Stimulated activated CD4-positive, alpha-beta T cell treated with anti-CD3 and anti-CD28 coated beads, TNF-alpha, amount 100 ng/mL, for 4 hours (primary cell): ENCODE measurements at regions not wholly inside any gene's neighbourhood (a gene's known extent, or its start where the extent isn't known, plus 50 kb on each side); places are given as distances from the start of the nearest gene placed in this dataset.
"Not testable (repeated sequence)": the region's sequence is repeated elsewhere in the genome, so short reads cannot be mapped to it uniquely, and the experiment has no call there.

Experiments
- DNase-seq, 3 experiments: peaks; one replicate each; pipeline ENCODE4 v3.0.0-alpha.2; 2020; ENCODE audit warnings: low read depth in 3 of 3

DNA sequence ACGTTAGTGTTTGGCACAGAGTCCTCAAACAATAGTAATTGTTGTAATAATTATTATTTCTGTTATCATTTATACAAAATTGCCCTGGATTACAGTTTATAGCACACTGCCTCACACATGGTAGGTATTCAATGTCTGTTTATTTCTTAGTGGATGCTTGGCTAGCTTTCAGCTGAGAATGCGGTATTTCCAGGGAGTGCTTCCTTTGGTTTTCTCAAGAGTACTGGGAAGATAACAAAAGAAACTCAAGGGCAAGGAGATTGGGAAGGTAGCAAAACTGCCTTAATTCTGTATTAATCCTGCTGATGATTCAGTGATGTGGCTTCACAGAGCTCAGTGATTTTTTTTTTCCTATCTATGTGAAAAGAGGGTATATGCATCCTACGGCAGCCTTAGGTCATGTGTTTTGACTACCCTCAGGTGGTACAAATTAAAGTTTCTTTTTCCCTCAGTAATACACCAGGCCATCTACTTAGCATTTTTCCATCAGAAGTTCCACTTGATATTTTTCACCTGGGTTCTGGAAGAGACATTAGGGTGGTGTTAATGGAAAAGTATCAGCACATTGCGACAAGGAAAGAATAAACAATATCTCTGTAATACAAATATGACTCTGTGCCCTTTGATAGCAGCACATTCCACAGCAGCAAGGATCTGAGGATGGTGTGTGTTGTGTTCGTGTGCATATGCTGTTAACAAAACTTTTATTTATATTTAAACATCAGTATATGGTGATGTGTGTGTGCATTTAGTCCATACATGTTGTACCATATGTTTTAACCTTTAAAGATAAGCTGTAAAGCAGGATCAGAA is 124.3 kb upstream of the RASGEF1B start:
- no peak for DNase-seq

DNA sequence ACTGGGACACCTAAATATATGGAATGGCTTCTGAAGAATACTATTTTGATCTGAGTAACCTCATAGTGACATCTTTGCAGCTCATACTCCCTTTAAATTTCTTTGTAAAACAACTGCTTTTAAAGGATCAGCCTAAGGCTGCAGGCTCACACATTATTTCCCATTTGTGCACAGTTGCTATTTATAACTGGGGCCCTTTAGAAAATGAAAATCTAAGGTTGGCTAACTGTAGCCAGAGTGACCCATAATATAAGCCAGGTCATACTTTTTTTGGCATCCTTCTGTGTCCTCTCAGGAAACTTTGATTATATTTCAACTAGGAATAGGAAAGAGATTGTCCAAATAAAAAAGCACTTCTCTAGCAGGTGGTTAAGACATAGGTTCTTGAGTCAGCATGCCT is 123.6 kb upstream of the RASGEF1B start:
- DNase-seq, result no peak

DNA sequence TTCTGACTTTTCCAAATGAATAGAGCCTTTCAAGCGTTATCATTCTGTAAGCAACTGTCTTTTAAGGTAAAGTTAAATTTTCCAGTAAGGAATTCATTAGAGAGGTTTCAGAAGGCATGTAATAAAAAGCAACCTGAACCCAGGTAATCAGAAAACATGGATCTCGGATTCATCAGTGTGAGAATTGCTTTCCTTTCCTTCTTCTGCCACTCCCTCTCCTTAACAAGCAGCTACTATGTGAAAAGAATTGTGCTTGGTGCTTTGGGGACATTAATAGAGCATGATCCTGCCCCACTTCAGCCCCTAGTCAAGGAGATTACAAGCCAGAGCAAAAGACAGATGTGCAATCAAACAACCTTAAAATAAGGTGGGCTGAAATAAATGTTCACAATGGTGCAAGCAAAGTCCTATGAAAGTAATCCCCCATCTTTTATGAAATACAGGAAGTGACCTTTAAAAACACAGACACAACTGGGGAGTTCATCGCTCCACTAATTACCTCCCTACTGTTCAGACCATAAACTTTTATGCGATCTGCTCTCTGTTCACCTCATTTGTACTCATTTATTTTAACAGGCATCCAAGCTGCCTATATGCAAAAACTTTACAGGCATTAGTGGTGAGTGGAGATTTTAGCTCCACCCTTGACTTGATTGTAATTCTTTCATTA is 122.9 kb upstream of the RASGEF1B start:
- DNase-seq, result no peak

DNA sequence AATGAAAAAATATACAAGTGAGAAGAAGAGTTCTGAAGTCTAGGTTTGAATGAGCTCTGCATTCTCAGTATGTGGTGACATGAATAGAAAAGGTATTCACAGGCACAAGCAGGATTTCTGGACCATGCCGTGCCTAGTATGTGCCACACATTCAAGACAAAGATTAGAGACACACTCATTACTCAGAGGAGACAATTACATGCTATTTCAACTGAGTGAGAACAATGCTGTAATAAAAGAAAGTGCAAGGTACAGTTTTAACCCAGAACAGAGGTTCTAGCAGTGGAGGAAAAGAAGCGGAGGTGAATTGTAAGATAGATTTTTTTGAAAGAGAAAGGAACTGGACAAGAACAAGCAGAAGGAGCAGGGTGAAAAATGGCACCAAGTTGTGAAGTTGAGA is 121.0 kb upstream of the RASGEF1B start:
- no peak for DNase-seq

DNA sequence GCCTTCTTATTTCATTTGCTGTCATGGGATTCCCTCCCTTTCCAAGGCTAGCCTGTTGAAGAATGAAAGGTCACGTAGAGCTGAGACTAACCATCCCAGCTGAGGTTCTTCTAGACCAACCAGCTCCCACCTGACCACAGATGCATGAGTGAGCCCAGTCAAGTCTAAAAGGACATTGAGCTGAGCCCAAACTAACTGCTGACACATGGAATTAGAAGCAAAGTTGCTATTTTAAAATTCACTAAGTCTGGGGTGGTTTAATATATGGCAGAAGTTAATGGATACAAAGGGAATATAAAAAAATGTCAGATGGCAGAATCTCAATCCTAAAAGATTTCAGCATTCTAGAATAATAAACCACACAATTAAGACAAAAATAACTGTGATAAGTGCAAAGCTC is 118.9 kb upstream of the RASGEF1B start:
- no peak for DNase-seq

DNA sequence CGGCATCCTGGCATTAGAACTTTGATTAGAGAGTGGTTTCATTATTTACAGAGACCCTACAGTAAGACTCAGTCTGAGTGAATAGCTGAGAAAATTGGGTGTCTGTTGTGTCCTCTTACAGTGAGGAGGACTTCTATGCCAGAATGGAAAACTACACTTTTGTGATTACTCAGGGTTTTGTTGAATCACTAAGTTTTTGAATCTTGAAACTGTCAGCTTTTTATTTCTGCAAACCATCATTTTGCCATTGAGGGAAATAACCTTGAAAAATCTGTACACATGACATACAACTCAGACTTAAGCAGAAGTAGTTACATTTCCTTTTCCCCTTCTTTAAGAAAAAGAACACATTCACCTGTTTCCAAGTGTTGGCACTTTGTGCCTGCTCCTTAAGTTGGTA is 117.6 kb upstream of the RASGEF1B start:
- no peak for DNase-seq

DNA sequence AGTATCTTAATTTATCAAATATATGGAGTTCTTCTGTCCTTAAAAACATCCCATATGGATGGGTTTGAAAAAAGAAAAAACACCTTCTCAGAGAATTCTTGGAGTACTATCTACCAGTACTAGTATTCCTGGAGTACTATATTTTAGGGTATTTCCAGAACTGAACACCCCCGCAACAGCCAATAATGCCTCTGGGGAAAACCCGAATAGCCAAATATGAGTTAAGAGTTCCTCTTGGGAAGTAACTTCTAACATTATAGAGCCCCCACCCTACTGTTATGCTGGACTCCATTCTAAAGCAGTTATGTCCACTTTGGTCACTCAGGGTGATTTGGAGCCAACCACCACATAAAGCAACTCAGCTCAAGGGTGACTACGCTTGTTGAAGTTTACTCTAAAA is 115.0 kb upstream of the RASGEF1B start:
- no peak for DNase-seq

DNA sequence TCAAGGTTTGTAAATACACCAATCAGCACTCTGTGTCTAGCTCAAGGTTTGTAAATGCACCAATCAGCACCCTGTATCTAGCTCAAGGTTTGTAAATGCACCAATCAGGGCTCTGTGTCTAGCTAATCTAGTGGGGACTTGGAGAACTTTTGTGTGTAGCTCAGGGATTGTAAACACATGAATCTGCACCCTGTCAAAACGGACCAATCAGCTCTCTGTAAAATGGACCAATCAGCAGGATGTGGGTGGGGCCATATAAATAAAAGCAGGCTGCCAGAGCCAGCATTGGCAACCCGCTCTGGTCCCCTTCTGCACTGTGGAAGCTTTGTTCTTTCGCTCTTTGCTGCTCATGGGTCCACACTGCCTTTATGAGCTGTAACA is 109.3 kb upstream of the RASGEF1B start:
- not testable (repeated sequence) for DNase-seq

DNA sequence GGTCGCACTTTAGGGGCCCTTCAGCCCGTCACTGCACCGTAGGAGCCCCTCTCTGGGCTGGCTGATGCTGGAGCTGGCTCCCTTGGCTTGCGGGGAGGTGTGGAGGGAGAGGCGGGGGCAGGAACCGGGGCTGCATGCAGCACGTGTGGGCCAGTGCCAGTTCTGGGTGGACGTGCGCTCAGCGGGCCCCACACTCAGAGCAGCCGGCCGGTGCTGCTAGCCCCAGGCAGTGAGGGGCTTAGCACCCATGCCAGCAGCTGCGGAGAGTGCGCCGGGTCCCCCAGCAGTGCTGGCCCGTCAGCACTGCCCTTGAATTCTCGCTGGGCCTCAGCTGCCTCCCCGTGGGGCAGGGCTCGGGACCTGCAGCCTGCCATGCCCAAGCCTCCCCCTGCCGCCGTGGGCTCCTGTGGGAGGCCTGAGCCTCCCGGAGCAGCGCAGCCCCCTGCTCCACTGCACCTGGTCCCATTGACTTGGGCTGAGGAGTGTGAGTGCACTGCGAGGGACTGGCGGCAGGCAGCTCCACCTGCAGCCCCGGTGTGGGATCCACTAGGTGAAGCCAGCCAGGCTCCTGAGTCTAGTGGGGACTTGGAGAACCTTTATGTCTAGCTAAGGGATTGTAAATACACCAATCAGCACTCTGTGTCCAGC is 108.8 kb upstream of the RASGEF1B start:
- no peak for DNase-seq

DNA sequence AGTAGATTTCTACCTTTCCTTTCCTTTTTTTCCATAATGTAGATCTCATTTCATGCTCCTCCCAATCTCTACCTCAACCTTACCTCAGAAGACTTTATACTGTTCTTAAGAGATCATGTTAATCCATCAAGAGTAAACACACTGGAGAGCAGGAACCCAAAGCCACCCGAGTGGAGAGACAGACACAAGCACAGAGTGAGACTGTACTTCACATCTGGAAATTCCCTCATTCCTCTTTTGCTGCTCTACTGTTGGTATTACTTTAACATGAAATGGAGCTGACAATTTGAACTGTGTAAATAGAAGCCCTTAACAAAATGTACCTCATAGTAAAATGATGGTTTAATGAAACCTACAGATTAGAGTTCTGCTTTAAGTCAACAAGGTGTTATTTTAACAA is 105.7 kb upstream of the RASGEF1B start:
- no peak for DNase-seq

DNA sequence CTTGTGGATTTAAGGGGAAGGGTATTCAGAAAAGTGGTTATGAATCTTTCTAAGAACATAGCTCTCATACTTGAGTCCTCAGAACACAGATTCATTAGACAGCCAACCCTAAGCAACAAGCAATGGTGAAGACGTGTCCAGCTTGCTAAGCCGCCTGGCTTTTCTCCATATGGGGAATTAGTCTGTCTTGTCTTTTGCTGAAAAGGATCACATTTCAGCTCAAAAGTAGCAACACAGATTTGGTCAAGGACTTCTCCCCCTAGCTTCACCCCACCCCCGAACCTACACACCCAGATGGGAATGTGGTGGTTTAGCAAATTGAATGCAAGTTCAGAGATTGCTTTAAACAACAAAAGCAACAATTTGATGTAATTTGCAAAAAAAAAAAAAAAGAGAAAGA is 103.3 kb upstream of the RASGEF1B start:
- DNase-seq, result no peak

DNA sequence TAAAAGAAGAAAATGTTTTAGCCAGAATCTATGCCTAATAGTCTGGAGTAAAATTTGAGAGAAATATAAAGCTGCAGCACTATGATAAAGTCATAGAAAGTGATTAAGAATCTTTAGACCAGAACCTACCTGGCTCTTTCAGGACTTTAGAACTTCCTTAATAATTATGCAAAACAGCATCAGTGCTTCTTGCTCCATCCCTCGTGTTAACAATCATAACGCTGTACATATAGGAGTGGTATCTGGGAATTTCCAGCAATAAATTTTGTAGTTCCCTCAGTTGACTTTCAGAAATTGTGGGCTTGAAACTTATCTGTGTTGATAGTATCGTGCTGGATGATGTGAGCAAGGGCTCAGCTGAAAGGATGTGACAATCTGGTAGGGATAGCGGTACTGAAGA is 102.1 kb upstream of the RASGEF1B start:
- no peak for DNase-seq

DNA sequence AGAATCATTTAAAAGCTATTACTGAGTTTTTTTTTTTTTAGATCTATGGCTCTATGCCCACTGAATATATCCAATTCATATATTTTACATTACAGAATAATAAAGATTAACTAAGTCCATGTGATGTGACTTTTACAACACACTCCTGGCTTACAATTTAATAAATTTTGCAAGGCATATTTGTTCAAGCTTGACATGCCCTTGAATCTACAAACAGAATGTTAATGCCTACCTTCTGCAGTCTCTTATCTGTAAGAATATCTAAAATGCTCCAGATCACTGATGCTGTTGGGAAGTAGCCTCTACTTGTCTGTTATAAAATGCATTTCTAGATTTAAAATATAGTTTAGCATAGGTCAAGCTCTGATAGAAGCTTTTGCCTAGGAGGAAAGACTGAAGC is 100.7 kb upstream of the RASGEF1B start:
- no peak for DNase-seq

DNA sequence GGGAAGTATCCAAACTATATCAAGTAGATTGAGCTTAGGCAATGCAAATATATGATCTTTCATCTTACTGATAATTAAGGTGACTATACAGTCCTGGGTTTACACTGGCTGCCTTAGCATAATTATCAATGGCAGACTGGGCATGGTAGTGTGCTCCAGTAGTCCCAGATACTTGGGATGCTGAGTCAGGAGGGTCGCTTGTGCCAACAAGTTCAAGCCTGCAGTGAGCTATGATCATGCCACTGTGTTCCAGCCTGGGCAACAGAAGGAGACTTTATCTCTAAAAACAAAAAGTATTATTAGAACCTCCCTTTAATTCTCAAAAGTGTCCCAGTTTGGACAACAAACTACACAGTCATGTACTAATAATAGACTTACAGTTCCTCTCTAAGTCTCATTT is 99.4 kb upstream of the RASGEF1B start:
- no peak for DNase-seq

DNA sequence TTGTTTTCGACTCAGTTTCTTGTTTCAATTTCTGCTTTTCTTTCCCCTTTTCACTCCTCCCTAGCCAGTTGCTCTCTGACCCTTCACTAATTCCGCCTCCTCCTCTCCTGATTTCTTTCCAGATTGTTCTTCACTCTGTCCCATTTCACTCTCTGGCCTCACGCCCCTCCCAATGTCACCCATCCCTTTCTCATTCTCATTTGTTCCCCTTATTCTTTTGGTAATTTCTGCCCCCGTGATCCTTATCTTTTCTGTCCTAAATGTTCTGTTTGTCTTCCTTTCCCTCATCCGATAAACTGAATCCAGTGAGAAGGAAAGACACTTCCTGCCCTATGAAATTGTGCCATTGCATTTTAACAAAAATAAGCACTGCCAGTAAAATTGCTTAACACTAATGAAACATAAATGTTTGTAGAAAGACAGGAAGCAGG is 94.5 kb upstream of the RASGEF1B start:
- DNase-seq, result no peak

DNA sequence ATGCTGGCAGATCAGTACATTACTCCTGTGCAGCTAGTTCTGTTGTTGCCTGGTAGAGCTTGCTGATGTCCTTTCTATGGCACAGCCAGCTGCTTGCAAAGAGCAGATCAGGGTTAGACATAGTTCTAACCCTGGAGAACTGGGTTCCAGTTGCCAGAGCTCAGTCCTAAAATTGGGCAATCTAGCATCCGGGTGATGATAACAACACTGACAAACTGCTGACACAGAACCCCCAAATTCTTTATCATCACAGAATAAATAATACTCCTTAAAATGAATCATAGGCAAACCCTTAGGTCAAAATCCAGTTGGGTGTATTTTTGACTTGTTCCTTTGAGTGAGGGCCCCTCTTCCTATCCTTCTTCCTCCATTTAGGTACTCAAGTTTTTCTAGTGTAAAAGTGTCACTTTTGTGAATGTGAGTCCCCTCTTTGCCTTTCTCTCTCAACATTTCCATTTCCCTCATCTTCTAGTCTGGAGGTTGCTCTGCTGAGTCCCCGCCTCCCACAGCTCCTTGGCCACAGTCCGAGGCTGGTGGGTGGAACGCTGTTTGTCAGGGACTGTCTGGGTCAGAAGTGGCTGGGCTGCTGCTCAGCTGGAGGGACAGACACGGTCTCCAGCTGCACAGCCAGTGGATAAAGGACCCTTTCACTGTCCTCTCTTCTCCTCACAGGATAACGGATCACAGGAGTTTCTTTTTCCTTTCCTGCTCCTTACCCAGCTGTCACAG is 93.6 kb upstream of the RASGEF1B start:
- DNase-seq, result no peak

DNA sequence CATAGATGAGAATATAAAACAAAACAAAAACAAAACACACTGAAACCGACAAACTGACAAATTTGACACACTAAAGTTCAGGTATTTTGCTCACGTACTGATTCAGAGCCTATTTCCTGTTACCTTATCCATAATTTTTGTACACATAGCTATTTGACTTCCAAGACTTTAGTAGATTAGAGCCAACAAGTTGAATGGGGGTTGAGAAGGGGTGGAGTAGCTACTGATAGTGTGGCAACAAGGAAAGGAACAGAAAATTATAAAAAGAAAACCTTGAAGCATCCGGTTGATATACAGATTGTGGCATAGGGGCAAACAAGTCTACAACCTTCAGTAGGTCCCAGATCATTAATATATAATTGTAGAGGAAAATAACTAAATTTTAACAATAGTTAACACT is 92.3 kb upstream of the RASGEF1B start:
- DNase-seq, result no peak

DNA sequence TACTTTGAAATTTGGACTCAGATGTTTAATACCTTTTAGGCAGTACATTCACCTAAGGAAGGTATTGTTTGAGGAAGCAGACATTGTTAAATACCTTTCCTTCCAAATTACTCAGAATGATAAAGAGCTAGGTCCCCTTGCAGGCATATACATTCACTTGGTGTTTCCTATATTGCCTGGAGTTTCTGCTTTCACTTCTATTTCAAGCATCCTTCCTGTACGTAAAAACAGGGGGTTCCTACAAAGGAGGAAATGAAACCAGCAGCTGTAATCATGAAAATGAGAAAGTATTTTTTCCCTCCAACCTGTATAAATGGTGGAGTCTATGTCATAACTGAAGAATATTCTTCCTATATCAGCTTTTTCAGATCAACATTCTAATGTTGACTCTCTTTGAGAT is 90.4 kb upstream of the RASGEF1B start:
- DNase-seq, result no peak

DNA sequence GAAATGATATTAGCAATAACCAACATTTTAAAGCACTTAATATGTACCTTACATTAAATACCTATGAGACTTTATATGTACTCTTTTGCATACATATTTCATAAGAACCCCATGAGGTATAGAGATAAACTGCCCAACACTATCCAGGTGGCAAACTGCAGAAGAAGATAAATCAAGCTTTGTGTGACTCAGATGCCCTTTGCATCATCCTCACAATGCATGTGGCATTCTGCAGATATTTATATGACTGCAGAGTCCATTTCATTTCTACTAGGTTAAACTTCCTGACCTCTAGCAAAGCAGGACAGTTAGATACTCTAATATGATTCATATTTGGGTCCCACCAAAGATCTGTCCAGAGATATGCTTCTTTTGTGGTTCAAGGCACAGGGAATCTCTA is 85.6 kb upstream of the RASGEF1B start:
- no peak for DNase-seq

DNA sequence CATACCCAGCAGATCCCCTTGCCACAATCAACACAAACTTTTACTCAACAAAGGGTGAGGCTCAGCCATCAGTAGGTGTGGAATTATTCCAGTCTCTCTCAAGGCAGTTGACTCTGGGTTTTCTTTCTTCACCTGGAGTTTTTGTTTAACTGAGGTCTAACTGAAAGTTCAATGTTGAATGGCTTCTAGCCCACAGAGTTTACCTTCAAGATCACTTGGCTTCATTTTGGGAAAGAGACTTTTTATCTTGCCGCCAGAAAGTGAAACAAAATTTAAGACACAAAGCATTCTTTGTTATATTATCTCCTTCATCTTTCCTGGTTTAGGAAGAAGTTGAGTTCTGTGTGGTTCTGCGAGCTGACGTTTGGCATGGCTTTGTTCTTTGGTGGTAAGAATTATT is 83.8 kb upstream of the RASGEF1B start:
- DNase-seq, result no peak

DNA sequence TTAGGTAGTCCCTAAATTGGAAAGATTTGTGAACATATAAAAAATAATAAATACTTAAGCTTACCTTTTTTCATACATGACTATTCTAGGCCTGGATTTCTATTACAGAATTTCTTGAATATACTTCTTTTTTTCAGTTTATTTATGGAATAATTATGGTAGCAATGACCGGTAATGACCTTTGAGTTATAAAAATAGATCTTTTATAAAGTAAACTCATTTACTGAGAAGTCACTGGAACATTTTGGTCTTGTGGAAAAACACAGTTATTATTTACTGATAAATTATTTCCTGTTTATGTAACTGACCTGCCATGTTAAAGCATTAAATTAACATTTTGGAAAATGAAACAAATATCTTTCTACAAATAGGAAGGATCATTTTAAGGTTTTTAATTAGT is 80.4 kb upstream of the RASGEF1B start:
- DNase-seq, result no peak

DNA sequence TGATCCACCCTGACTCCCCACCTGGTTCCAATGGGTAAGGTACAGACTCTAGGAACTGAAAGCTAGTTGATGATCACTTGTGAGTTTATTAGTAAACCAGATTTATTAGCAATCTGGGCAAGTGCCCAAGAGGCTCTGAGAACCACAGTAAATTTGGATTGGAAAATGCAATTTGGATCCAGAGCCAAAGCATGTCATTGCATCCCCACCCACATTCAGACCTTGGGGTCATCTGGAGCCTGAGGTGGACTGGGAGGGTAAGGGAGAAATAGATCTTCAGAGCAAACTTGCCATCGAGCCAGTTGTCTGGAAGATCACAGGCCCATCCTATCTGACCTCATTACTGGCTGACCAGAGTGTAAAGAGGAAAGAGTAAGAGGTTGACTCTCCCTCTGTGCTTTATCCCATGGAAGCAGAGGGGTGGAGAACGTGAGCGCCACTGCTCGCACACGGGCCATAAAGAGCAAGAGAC is 78.7 kb upstream of the RASGEF1B start:
- DNase-seq, result no peak
